Ishikawa (cell line): ENCODE measurements at regions not wholly inside any gene's neighbourhood (a gene's known extent, or its start where the extent isn't known, plus 50 kb on each side); places are given as distances from the start of the nearest gene placed in this dataset.

Experiments
- CEBPB ChIP-seq: IDR thresholded peaks from 2 replicates; pipeline ENCODE4 v1.6.1; 2012
- CREB1 ChIP-seq: IDR thresholded peaks from 2 replicates; pipeline ENCODE4 v1.6.1; 2012; ENCODE audit warnings: low read depth
- EGR1 ChIP-seq: IDR thresholded peaks from 2 replicates; pipeline ENCODE4 v1.6.1; 2012
- EP300 ChIP-seq: IDR thresholded peaks from 2 replicates; pipeline ENCODE4 v1.6.1; 2012; ENCODE audit warnings: borderline replicate concordance
- FOXM1 ChIP-seq: IDR thresholded peaks from 2 replicates; pipeline ENCODE4 v1.6.1; 2012; ENCODE audit warnings: low read depth, borderline replicate concordance
- MAX ChIP-seq: IDR thresholded peaks from 2 replicates; pipeline ENCODE4 v1.6.1; 2012
- NFIC ChIP-seq: IDR thresholded peaks from 2 replicates; pipeline ENCODE4 v1.6.1; 2012
- RAD21 ChIP-seq: IDR thresholded peaks from 2 replicates; pipeline ENCODE4 v1.6.1; 2012; ENCODE audit warnings: low read depth
- REST ChIP-seq: IDR thresholded peaks from 2 replicates; pipeline ENCODE4 v1.6.1; 2012; ENCODE audit warnings: low read depth, mild to moderate bottlenecking
- TAF1 ChIP-seq: IDR thresholded peaks from 2 replicates; pipeline ENCODE4 v1.6.1; 2012; ENCODE audit warnings: low read depth, mild to moderate bottlenecking
- TCF12 ChIP-seq: IDR thresholded peaks from 2 replicates; pipeline ENCODE4 v1.6.1; 2012; ENCODE audit warnings: low read depth
- TEAD4 ChIP-seq: IDR thresholded peaks from 2 replicates; pipeline ENCODE4 v1.6.1; 2012
- USF1 ChIP-seq: IDR thresholded peaks from 2 replicates; pipeline ENCODE4 v1.6.1; 2012
- YY1 ChIP-seq: IDR thresholded peaks from 2 replicates; pipeline ENCODE4 v1.6.1; 2012; ENCODE audit warnings: low read depth
- ZBTB7A ChIP-seq: IDR thresholded peaks from 2 replicates; pipeline ENCODE4 v1.6.1; 2012; ENCODE audit warnings: low read depth

- TF ChIP-seq TEAD4 (no peak), MAX (no peak), EP300 (no peak), CEBPB (no peak), YY1 (no peak), TCF12 (no peak), NFIC (no peak), REST (no peak), USF1 (no peak), CREB1 (no peak)
Observed at GRCh38 chr5:8953911-8954438, 591.9 kb downstream of the SEMA5A start.

- TF ChIP-seq FOXM1: no peak
- no peak for TF ChIP-seq RAD21
Observed at GRCh38 chr5:8954801-8955200, 591.1 kb downstream of the SEMA5A start.

- TF ChIP-seq EGR1: no peak
Observed at GRCh38 chr5:8956659-8957058, 589.2 kb downstream of the SEMA5A start.

- TF ChIP-seq REST (no peak), RAD21 (no peak), ZBTB7A (no peak), EP300 (no peak), USF1 (no peak), CREB1 (no peak), EGR1 (no peak), TEAD4 (no peak), MAX (no peak), TAF1 (no peak), FOXM1 (no peak), NFIC (no peak), YY1 (no peak), TCF12 (no peak)
Observed at GRCh38 chr5:8958602-8959001, 587.3 kb downstream of the SEMA5A start.

GRCh38 chr5:8961219-8961618 is 584.7 kb downstream of the SEMA5A start:
- no peak for TF ChIP-seq FOXM1
- no peak for TF ChIP-seq REST
- TF ChIP-seq TCF12: no peak
- TF ChIP-seq ZBTB7A: no peak
- no peak for TF ChIP-seq EP300
- TF ChIP-seq CREB1: no peak
- no peak for TF ChIP-seq CEBPB
- no peak for TF ChIP-seq EGR1
- TF ChIP-seq TEAD4: no peak
- TF ChIP-seq USF1: no peak
- TF ChIP-seq RAD21: no peak
